ENCODE measurements at regions not wholly inside any gene's neighbourhood (a gene's known extent, or its start where the extent isn't known, plus 50 kb on each side); places are given as distances from the start of the nearest gene placed in this dataset.

DNA sequence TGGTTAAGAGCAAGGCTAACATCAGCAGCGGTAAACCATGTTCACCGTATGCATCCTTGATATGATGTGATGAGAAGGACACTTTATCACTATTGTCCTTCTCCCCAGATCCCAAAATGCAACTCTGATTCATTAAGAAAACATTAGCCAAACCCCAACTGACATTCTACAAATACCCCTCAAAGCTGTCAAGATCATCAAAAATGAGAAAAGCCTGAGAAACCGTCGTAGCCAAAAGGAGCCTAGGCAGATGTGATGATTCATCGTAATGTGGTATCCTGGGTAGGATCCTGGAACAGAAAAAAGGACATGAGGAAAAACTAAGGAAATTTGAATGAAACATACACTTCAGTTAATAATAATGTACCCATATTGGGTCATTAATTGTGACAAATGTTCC is 67.3 kb upstream of the ST6GAL2 start:
- TF ChIP-seq, protein P1, sequence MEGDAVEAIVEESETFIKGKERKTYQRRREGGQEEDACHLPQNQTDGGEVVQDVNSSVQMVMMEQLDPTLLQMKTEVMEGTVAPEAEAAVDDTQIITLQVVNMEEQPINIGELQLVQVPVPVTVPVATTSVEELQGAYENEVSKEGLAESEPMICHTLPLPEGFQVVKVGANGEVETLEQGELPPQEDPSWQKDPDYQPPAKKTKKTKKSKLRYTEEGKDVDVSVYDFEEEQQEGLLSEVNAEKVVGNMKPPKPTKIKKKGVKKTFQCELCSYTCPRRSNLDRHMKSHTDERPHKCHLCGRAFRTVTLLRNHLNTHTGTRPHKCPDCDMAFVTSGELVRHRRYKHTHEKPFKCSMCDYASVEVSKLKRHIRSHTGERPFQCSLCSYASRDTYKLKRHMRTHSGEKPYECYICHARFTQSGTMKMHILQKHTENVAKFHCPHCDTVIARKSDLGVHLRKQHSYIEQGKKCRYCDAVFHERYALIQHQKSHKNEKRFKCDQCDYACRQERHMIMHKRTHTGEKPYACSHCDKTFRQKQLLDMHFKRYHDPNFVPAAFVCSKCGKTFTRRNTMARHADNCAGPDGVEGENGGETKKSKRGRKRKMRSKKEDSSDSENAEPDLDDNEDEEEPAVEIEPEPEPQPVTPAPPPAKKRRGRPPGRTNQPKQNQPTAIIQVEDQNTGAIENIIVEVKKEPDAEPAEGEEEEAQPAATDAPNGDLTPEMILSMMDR (IDR thresholded peaks at IDR 0.05) = no peak
- TF ChIP-seq POLR2A (IDR thresholded peaks at IDR 0.05) = no peak
